H1 (cell line): ENCODE measurements at regions not wholly inside any gene's neighbourhood (a gene's known extent, or its start where the extent isn't known, plus 50 kb on each side); places are given as distances from the start of the nearest gene placed in this dataset.

ENCODE experiments used
- CREB1 ChIP-seq: IDR thresholded peaks from 2 replicates; pipeline ENCODE4 v1.6.1; 2012; ENCODE audit warnings: inconsistent platforms
- EZH2 ChIP-seq: fragments of 200-600 bp; sonication (generic); IDR thresholded peaks from 2 replicates; pipeline ENCODE4 v1.7.1; 2012; ENCODE audit warnings: low read depth, mild to moderate bottlenecking, moderate library complexity, low read length, inconsistent platforms; ENCODE audit not compliant: severe bottlenecking
- KDM4A ChIP-seq: IDR thresholded peaks from one replicate; pipeline ENCODE4 v1.7.1; 2012; ENCODE audit warnings: low read depth, mild to moderate bottlenecking, moderate library complexity, low read length, inconsistent platforms; ENCODE audit not compliant: severe bottlenecking
- POLR2AphosphoS5 ChIP-seq: IDR thresholded peaks from 2 replicates; pipeline ENCODE4 v1.6.1; 2011; ENCODE audit warnings: low read depth, low read length
- YY1 ChIP-seq: IDR thresholded peaks from 2 replicates; pipeline ENCODE4 v1.6.1; 2011; ENCODE audit warnings: low read depth, mild to moderate bottlenecking, low read length
- TF ChIP-seq, protein P1 (sequence below), 3 experiments: IDR thresholded peaks; 1 replicate in 2 of 3; 2 replicates in 1 of 3; pipeline versions ENCODE4 v1.5.1 to v1.6.1; 2011; ENCODE audit warnings: low read length in 3 of 3, mild to moderate bottlenecking in 3 of 3, inconsistent platforms in 2 of 3, low read depth in 1 of 3, moderate library complexity in 1 of 3; ENCODE audit not compliant: insufficient read depth in 1 of 3; ENCODE audit errors: control extremely low read depth in 1 of 3

DNA sequence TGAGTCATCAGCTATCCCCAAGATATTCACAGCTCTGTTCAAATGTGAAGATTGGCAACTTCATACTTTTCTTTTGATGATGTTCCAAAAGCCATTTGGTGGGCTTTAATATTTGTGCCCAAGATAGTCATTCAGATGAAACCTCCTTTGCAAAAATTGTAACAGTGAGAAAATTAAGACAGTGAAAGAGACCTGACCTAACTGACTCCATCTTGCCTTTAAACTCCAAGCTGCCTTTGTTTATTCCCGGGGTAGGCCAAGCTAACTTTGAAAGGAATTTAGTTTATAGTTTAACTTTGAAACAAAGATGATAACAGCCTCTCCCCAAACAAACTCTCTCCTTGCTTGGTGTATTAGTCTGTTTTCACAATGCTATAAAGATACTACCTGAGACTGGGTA, 221.1 kb downstream of the KTN1 start:
- TF ChIP-seq, protein P1, sequence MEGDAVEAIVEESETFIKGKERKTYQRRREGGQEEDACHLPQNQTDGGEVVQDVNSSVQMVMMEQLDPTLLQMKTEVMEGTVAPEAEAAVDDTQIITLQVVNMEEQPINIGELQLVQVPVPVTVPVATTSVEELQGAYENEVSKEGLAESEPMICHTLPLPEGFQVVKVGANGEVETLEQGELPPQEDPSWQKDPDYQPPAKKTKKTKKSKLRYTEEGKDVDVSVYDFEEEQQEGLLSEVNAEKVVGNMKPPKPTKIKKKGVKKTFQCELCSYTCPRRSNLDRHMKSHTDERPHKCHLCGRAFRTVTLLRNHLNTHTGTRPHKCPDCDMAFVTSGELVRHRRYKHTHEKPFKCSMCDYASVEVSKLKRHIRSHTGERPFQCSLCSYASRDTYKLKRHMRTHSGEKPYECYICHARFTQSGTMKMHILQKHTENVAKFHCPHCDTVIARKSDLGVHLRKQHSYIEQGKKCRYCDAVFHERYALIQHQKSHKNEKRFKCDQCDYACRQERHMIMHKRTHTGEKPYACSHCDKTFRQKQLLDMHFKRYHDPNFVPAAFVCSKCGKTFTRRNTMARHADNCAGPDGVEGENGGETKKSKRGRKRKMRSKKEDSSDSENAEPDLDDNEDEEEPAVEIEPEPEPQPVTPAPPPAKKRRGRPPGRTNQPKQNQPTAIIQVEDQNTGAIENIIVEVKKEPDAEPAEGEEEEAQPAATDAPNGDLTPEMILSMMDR (IDR thresholded peaks at IDR 0.05; ENCODE audit: control extremely low read depth in 1 of 3, insufficient read depth in 1 of 3, low read depth in 1 of 3, low read length in 3 of 3) = no peak
- TF ChIP-seq CREB1 = no peak
- no peak for TF ChIP-seq YY1
- TF ChIP-seq POLR2AphosphoS5 = no peak
- no peak for TF ChIP-seq EZH2
- no peak for TF ChIP-seq KDM4A
